ENCODE measurements at regions not wholly inside any gene's neighbourhood (a gene's known extent, or its start where the extent isn't known, plus 50 kb on each side); places are given as distances from the start of the nearest gene placed in this dataset.

- Histone ChIP-seq H3K9me1 (ENCODE audit: insufficient read depth, low read length) (no peaks in the 10 kb centered on the region), H3K4me2 (ENCODE audit: low read depth, low read length) (no peak overlapping the region), H3K36me3 (ENCODE audit: control insufficient read depth, insufficient read depth, low read length) (no peaks in the 10 kb centered on the region), H3K27me3 (ENCODE audit: control insufficient read depth, insufficient read depth, low read length) (no peaks in the 10 kb centered on the region), H3K14ac (replicated peaks; ENCODE audit: low read depth, low read length) (no peak overlapping the region), H4K91ac (ENCODE audit: insufficient read depth, low read depth, low read length) (no peak overlapping the region), H3K4me3 (ENCODE audit: insufficient read depth, low read depth, low read length) (no peak overlapping the region), H2AFZ (replicated peaks; ENCODE audit: low read length, poor library complexity) (no peak overlapping the region), H3K9ac (ENCODE audit: low read depth, low read length) (no peak overlapping the region), H3K79me1 (ENCODE audit: low read depth in 1 of 2, low read length in 2 of 2) (no peaks in the 10 kb centered on the region), H3K4me1 (ENCODE audit: control insufficient read depth, insufficient read depth, low read length) (no peaks in the 10 kb centered on the region), H3K4ac (ENCODE audit: low read depth, low read length) (no peak overlapping the region), H3K18ac (ENCODE audit: low read depth, low read length) (no peak overlapping the region), H3K56ac (ENCODE audit: extremely low read depth, insufficient read depth, low read length) (no peak overlapping the region), H3K23ac (ENCODE audit: low read depth, low read length) (no peak overlapping the region), H4K8ac (ENCODE audit: low read depth in 2 of 2, low read length in 2 of 2) (no peak overlapping the region), H2BK120ac (ENCODE audit: low read depth, low read length) (no peak overlapping the region), H3K27ac (ENCODE audit: insufficient read depth, low read length) (no peak overlapping the region), H3K9me3 (ENCODE audit: control insufficient read depth, insufficient read depth, low read length) (peaks cover 17% of the 10 kb centered on the region), H2AK5ac (ENCODE audit: low read depth, low read length) (no peak overlapping the region), H4K5ac (ENCODE audit: low read depth, low read length) (no peak overlapping the region), H2BK5ac (ENCODE audit: low read depth, low read length, poor library complexity, severe bottlenecking) (no peak overlapping the region), H2BK15ac (ENCODE audit: low read depth, low read length) (no peak overlapping the region), H2BK20ac (ENCODE audit: low read depth, low read length) (no peak overlapping the region), H4K20me1 (ENCODE audit: insufficient read depth, low read length) (no peaks in the 10 kb centered on the region), H2AK9ac (replicated peaks; ENCODE audit: low read depth, low read length, poor library complexity) (no peak overlapping the region)
- in situ Hi-C loops (cut with MboI; ENCODE audit: low sequenced_read_pairs), result no loop called here
- no CpG with 5 or more reads among the region's 5 CpGs for WGBS, 2 experiments (ENCODE audit: extremely low coverage in 2 of 2, insufficient read length in 1 of 2)
- DNase-seq (no peak), ATAC-seq (ENCODE audit: low read depth) (no peak)
- TF ChIP-seq, protein P1, sequence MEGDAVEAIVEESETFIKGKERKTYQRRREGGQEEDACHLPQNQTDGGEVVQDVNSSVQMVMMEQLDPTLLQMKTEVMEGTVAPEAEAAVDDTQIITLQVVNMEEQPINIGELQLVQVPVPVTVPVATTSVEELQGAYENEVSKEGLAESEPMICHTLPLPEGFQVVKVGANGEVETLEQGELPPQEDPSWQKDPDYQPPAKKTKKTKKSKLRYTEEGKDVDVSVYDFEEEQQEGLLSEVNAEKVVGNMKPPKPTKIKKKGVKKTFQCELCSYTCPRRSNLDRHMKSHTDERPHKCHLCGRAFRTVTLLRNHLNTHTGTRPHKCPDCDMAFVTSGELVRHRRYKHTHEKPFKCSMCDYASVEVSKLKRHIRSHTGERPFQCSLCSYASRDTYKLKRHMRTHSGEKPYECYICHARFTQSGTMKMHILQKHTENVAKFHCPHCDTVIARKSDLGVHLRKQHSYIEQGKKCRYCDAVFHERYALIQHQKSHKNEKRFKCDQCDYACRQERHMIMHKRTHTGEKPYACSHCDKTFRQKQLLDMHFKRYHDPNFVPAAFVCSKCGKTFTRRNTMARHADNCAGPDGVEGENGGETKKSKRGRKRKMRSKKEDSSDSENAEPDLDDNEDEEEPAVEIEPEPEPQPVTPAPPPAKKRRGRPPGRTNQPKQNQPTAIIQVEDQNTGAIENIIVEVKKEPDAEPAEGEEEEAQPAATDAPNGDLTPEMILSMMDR (conservative IDR thresholded peaks at IDR 0.05; ENCODE audit: low read depth, low read length), result no peak
- TF ChIP-seq POLR2A (IDR thresholded peaks at IDR 0.05; ENCODE audit: low read depth, low read length), result no peak
- no peak for TF ChIP-seq CHD1 (IDR thresholded peaks at IDR 0.05; ENCODE audit: low read depth, low read length)
- TF ChIP-seq RCOR1 (IDR thresholded peaks at IDR 0.05; ENCODE audit: insufficient replicate concordance, low read length), result no peak
- no peak for TF ChIP-seq NFE2L2 (IDR thresholded peaks at IDR 0.05; ENCODE audit: low read depth, low read length)
- TF ChIP-seq RAD21 (IDR thresholded peaks at IDR 0.05; ENCODE audit: low read length), result no peak
- no peak for TF ChIP-seq MAFK (IDR thresholded peaks at IDR 0.05; ENCODE audit: low read depth, low read length)
- TF ChIP-seq FOS (IDR thresholded peaks at IDR 0.05; ENCODE audit: low read depth, low read length), result no peak
- TF ChIP-seq SMC3 (IDR thresholded peaks at IDR 0.05; ENCODE audit: low read depth, low read length), result no peak
- no peak for TF ChIP-seq MXI1 (IDR thresholded peaks at IDR 0.05; ENCODE audit: borderline replicate concordance, low read depth, low read length)
- no peak for TF ChIP-seq MAZ (IDR thresholded peaks at IDR 0.05; ENCODE audit: borderline replicate concordance, low read depth, low read length)
- TF ChIP-seq RFX5 (IDR thresholded peaks at IDR 0.05; ENCODE audit: low read depth, low read length), result no peak
- TF ChIP-seq ELK1 (IDR thresholded peaks at IDR 0.05; ENCODE audit: borderline replicate concordance, low read depth, low read length), result no peak
- no peak for TF ChIP-seq CEBPB (IDR thresholded peaks at IDR 0.05; ENCODE audit: low read depth, low read length)
- no peak for TF ChIP-seq BHLHE40 (IDR thresholded peaks at IDR 0.05; ENCODE audit: low read depth, low read length)
- CTCF ChIA-PET, result no interaction called here
- dilution Hi-C loops (cut with HindIII; ENCODE audit: low sequenced_read_pairs, unreplicated experiment), result no loop called here
- BruUV-seq (replicated peaks), result no TSS peak
- POLR2A ChIA-PET (ENCODE audit: unreplicated experiment), result no interaction called here
- intact Hi-C loops (cut with micrococcal nuclease), result no loop called here
Observed at GRCh38 chr16:79463841-79464240, 136.7 kb downstream of the MAF start.
